Bronchial epithelial cell (primary cell): ENCODE measurements at regions not wholly inside any gene's neighbourhood (a gene's known extent, or its start where the extent isn't known, plus 50 kb on each side); places are given as distances from the start of the nearest gene placed in this dataset.

ENCODE experiments used
- DNase-seq: peaks from one replicate; pipeline ENCODE4 v3.0.0-alpha.2; 2010; ENCODE audit warnings: low read depth
- FAIRE-seq: peaks from 2 replicates; lab custom pipeline; 2011; peaks lifted over from hg19 to GRCh38; lab: Jason Lieb, UNC
- H3K27me3 ChIP-seq: 2 replicates; pipeline ENCODE4 v1.5.1; 2011; ENCODE audit warnings: low read length; ENCODE audit not compliant: control insufficient read depth, insufficient read depth
- H3K36me3 ChIP-seq: 2 replicates; pipeline ENCODE4 v1.5.1; 2011; ENCODE audit warnings: low read length; ENCODE audit not compliant: control insufficient read depth, insufficient read depth
- H3K4me3 ChIP-seq: 2 replicates; pipeline ENCODE4 v1.5.1; 2011; ENCODE audit warnings: mild to moderate bottlenecking, low read depth, low read length, control low read depth
- TF ChIP-seq, protein P1 (sequence below): IDR thresholded peaks from 2 replicates; pipeline ENCODE4 v1.5.1; 2011; ENCODE audit warnings: mild to moderate bottlenecking, moderate library complexity, low read length, control low read depth, inconsistent platforms; ENCODE audit not compliant: insufficient read depth, severe bottlenecking

- TF ChIP-seq, protein P1, sequence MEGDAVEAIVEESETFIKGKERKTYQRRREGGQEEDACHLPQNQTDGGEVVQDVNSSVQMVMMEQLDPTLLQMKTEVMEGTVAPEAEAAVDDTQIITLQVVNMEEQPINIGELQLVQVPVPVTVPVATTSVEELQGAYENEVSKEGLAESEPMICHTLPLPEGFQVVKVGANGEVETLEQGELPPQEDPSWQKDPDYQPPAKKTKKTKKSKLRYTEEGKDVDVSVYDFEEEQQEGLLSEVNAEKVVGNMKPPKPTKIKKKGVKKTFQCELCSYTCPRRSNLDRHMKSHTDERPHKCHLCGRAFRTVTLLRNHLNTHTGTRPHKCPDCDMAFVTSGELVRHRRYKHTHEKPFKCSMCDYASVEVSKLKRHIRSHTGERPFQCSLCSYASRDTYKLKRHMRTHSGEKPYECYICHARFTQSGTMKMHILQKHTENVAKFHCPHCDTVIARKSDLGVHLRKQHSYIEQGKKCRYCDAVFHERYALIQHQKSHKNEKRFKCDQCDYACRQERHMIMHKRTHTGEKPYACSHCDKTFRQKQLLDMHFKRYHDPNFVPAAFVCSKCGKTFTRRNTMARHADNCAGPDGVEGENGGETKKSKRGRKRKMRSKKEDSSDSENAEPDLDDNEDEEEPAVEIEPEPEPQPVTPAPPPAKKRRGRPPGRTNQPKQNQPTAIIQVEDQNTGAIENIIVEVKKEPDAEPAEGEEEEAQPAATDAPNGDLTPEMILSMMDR: no peak
- H3K27me3 ChIP-seq: no peaks in the 10 kb centered on the region
- H3K36me3 ChIP-seq: no peaks in the 10 kb centered on the region
- no peak for FAIRE-seq
- H3K4me3 ChIP-seq: no peak overlapping the region
- DNase-seq: no peak
Observed at GRCh38 chr18:43482136-43482535, 204.8 kb upstream of the SYT4 start.

DNA sequence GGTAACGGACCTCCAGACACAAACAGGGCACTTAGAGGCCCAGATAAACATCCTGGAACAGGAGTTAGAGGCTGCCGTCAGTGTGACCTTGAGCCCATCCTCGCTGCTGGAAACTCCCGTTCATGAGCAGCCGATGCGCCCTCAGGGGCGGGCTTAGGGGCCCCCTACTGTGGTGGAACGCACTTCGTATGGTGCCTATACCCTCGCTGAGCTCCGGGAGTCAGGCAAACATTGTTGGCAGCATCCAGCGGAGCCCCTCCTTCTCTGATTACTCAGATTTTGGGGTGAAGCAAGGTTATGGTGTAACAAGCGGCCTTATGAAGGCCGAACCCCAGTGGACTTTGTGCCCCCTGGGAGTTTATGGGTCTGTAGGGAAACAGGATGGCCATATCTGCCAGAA is 205.3 kb upstream of the SYT4 start:
- TF ChIP-seq, protein P1: no peak
- FAIRE-seq: no peak
- DNase-seq: no peak
- Histone ChIP-seq H3K27me3 (no peaks in the 10 kb centered on the region), H3K36me3 (no peaks in the 10 kb centered on the region), H3K4me3 (no peak overlapping the region)

GRCh38 chr18:43484710-43485109 is 207.4 kb upstream of the SYT4 start:
- Histone ChIP-seq H3K27me3 (no peaks in the 10 kb centered on the region), H3K36me3 (no peaks in the 10 kb centered on the region), H3K4me3 (no peak overlapping the region)
- FAIRE-seq: no peak
- DNase-seq: peak; percentile 29
- TF ChIP-seq, protein P1: no peak

- Histone ChIP-seq H3K4me3 (no peak overlapping the region), H3K27me3 (no peaks in the 10 kb centered on the region), H3K36me3 (no peaks in the 10 kb centered on the region)
- TF ChIP-seq, protein P1: no peak
- DNase-seq: no peak
- no peak for FAIRE-seq
Observed at GRCh38 chr18:43485545-43485963, 208.3 kb upstream of the SYT4 start.

GRCh38 chr18:43486462-43486861 is 209.2 kb upstream of the SYT4 start:
- no peak overlapping the region for H3K4me3 ChIP-seq
- H3K36me3 ChIP-seq: no peaks in the 10 kb centered on the region
- DNase-seq (no peak), FAIRE-seq (no peak)
- no peaks in the 10 kb centered on the region for H3K27me3 ChIP-seq
- TF ChIP-seq, protein P1: no peak

DNA sequence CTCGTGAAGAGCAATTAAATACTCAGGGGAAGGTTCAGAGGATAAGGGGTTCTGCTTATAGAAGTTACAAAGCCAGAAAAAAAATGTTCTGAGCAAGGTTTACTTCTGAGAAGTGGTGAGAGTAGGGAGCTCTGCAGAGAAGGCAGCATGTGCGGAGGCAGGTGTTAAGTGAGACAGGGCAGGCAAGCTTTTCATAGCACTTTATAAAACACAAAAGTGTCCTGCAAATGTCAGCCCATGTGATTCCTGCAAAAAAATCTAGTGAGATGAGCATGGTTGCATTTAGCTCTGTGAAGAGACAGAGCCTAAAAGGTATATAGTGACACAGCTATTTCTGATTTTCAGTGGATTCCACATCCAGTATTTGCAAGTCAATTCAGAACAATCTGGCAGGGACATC is 223.8 kb upstream of the SYT4 start:
- FAIRE-seq: no peak
- no peak overlapping the region for H3K4me3 ChIP-seq
- TF ChIP-seq, protein P1: no peak
- no peak for DNase-seq
- H3K27me3 ChIP-seq: no peaks in the 10 kb centered on the region
- H3K36me3 ChIP-seq: no peaks in the 10 kb centered on the region
